HepG2 (cell line): ENCODE measurements at regions not wholly inside any gene's neighbourhood (a gene's known extent, or its start where the extent isn't known, plus 50 kb on each side); places are given as distances from the start of the nearest gene placed in this dataset.

ENCODE experiments used
- ATAC-seq: fragments of 200-7000 bp; cut with Tn5 transposase; 3 replicates; pipeline ENCODE4 v1.9.1; 2020; ENCODE audit warnings: mild to moderate bottlenecking, moderate library complexity
- BruUV-seq: library from RNA; stranded (reverse); fragments of 400-500 nt; replicated peaks from 2 replicates; lab custom pipeline; 2021; lab: Mats Ljungman, UMichigan
- CTCF ChIA-PET: fragments of 300-600 bp; formaldehyde crosslinking; extraction: SDS; loops from one replicate; lab custom pipeline; 2021; ENCODE audit warnings: low total read pairs, inconsistent platforms, low intra/inter-chr PET ratio; lab: Yijun Ruan, JAX
- POLR2A ChIA-PET: fragments of 350-600 bp; sonication (Branson Sonifier 250); formaldehyde crosslinking; loops from one replicate; lab custom pipeline; 2020; ENCODE audit warnings: antibody characterized with exemption, inconsistent platforms; lab: Yijun Ruan, JAX
- DNase-seq: peaks from one replicate; pipeline ENCODE4 v3.0.0-alpha.2; 2015; ENCODE audit warnings: low spot score
- FAIRE-seq: peaks from 3 replicates; lab custom pipeline; 2011; peaks lifted over from hg19 to GRCh38; lab: Jason Lieb, UNC
- H2AFZ ChIP-seq: one replicate; pipeline ENCODE4 v1.6.1; 2011; ENCODE audit warnings: low read length, inconsistent platforms
- H3K27ac ChIP-seq: fragments of 300-600 bp; 3 replicates; pipeline ENCODE4 v1.8.0; 2011; ENCODE audit warnings: mixed run types, mild to moderate bottlenecking, mixed read lengths, low read length, inconsistent platforms; ENCODE audit not compliant: insufficient read depth; ENCODE audit errors: extremely low read length
- H3K27me3 ChIP-seq, 2 experiments: fragments of 200-600 bp in 1 of 2; 2 replicates in 1 of 2; 3 replicates in 1 of 2; pipeline versions ENCODE4 v1.6.0 to v1.8.0; 2011; ENCODE audit warnings: low read length in 2 of 2, mild to moderate bottlenecking in 2 of 2, moderate library complexity in 2 of 2, inconsistent platforms in 1 of 2; ENCODE audit not compliant: insufficient read depth in 2 of 2, control insufficient read depth in 1 of 2
- H3K36me3 ChIP-seq, 2 experiments: fragments of 200-600 bp in 1 of 2; replicated peaks in 1 of 2; 2 replicates in 1 of 2; 3 replicates in 1 of 2; pipeline versions ENCODE4 v1.5.1 to v1.8.0; 2011; ENCODE audit warnings: low read length in 2 of 2, inconsistent platforms in 1 of 2; ENCODE audit not compliant: insufficient read depth in 2 of 2, control insufficient read depth in 1 of 2
- H3K4me1 ChIP-seq: 2 replicates; pipeline ENCODE4 v1.5.1; 2012; ENCODE audit warnings: low read length, inconsistent platforms; ENCODE audit not compliant: insufficient read depth
- H3K4me2 ChIP-seq: 2 replicates; pipeline ENCODE4 v1.6.0; 2011; ENCODE audit warnings: low read depth, low read length, inconsistent platforms
- H3K4me3 ChIP-seq, 3 experiments: fragments of 200-600 bp in 1 of 3; sonication (generic), shearing (Covaris generic) in 1 of 3; replicated peaks in 1 of 3; 2 replicates each; pipeline ENCODE4 v1.5.1; 2011 to 2016; ENCODE audit warnings: low read length in 3 of 3, inconsistent platforms in 2 of 3, low read depth in 2 of 3, mild to moderate bottlenecking in 2 of 3, control low read depth in 1 of 3, mixed read lengths in 1 of 3; ENCODE audit not compliant: insufficient read depth in 1 of 3
- H3K79me2 ChIP-seq: one replicate; pipeline ENCODE4 v1.6.1; 2011; ENCODE audit warnings: low read length, inconsistent platforms; ENCODE audit not compliant: insufficient read depth
- H3K9ac ChIP-seq: 2 replicates; pipeline ENCODE4 v1.6.0; 2011; ENCODE audit warnings: mild to moderate bottlenecking, low read depth, low read length, inconsistent platforms; ENCODE audit not compliant: insufficient read depth
- H3K9me3 ChIP-seq: 2 replicates; pipeline ENCODE4 v1.5.1; 2012; ENCODE audit warnings: mild to moderate bottlenecking, low read length
- H4K20me1 ChIP-seq: 2 replicates; pipeline ENCODE4 v1.6.0; 2011; ENCODE audit warnings: inconsistent platforms, mild to moderate bottlenecking, low read length, moderate library complexity; ENCODE audit not compliant: insufficient read depth
- ARNT2 ChIP-seq: sonication (generic); formaldehyde crosslinking; IDR thresholded peaks from 2 replicates; pipeline ENCODE4 v1.8.0; 2022; ENCODE audit warnings: mild to moderate bottlenecking, low read depth, missing genetic modification reagents, moderate library complexity
- ELF3 ChIP-seq: IDR thresholded peaks from 2 replicates; pipeline ENCODE4 v1.6.1; 2016; ENCODE audit warnings: missing genetic modification reagents, missing compliant biosample characterization
- HHEX ChIP-seq: IDR thresholded peaks from 2 replicates; pipeline ENCODE4 v1.6.1; 2016; ENCODE audit warnings: control low read depth
- JUND ChIP-seq: sonication (generic); formaldehyde crosslinking; IDR thresholded peaks from 2 replicates; pipeline ENCODE4 v1.8.0; 2022; ENCODE audit warnings: mild to moderate bottlenecking, missing genetic modification reagents
- MED13 ChIP-seq: sonication (generic); formaldehyde crosslinking; IDR thresholded peaks from 2 replicates; pipeline ENCODE4 v1.5.0; 2020; ENCODE audit warnings: missing genetic modification reagents
- NFATC3 ChIP-seq: sonication (generic); formaldehyde crosslinking; IDR thresholded peaks from 2 replicates; pipeline ENCODE4 v1.5.1; 2020; ENCODE audit warnings: mild to moderate bottlenecking, missing genetic modification reagents
- SMAD3 ChIP-seq: sonication (generic); formaldehyde crosslinking; IDR thresholded peaks from 2 replicates; pipeline ENCODE4 v1.4.0; 2020; ENCODE audit warnings: missing genetic modification reagents
- TOPORS ChIP-seq: sonication (generic); formaldehyde crosslinking; IDR thresholded peaks from 2 replicates; pipeline ENCODE4 v1.8.0; 2023; ENCODE audit warnings: mild to moderate bottlenecking, missing genetic modification reagents
- XBP1 ChIP-seq: sonication (generic); formaldehyde crosslinking; IDR thresholded peaks from 2 replicates; pipeline ENCODE4 v1.5.0; 2020; ENCODE audit warnings: missing genetic modification reagents
- ZBTB2 ChIP-seq: sonication (generic); formaldehyde crosslinking; IDR thresholded peaks from 2 replicates; pipeline ENCODE4 v1.8.0; 2022; ENCODE audit warnings: low read depth, missing genetic modification reagents
- ZNF598 ChIP-seq: sonication (generic); formaldehyde crosslinking; IDR thresholded peaks from 2 replicates; pipeline ENCODE4 v1.5.1; 2020; ENCODE audit warnings: mild to moderate bottlenecking, missing genetic modification reagents, borderline replicate concordance
- ZNF672 ChIP-seq: sonication (generic); formaldehyde crosslinking; IDR thresholded peaks from 2 replicates; pipeline ENCODE4 v1.8.1; 2022; ENCODE audit warnings: missing genetic modification reagents
- ZZZ3 ChIP-seq: sonication (generic); formaldehyde crosslinking; IDR thresholded peaks from 2 replicates; pipeline ENCODE4 v1.4.0; 2020; ENCODE audit warnings: missing genetic modification reagents, mild to moderate bottlenecking, borderline replicate concordance
- WGBS: methylation state at CpG from one replicate; pipeline ENCODE4 v1.1.6; 2017; ENCODE audit warnings: low lambda C conversion rate; 5-methylcytosine and 5-hydroxymethylcytosine counted together
- in situ Hi-C: cut with HindIII; loops from 2 replicates; pipeline ENCODE4 v1.10.0; 2017; ENCODE audit warnings: low pct_unique_long_range_greater_than_20kb; ENCODE audit not compliant: extremely low pct_ligation_motif_present
- intact Hi-C: fragments of 100-400 bp; cut with micrococcal nuclease; formaldehyde crosslinking; loops from one replicate; pipeline ENCODE4 v1.10.0; 2022; ENCODE audit not compliant: unreplicated experiment
- TF ChIP-seq, protein P1 (sequence below): sonication (generic); formaldehyde crosslinking; IDR thresholded peaks from 2 replicates; pipeline ENCODE4 v1.9.0; 2022; ENCODE audit warnings: low read depth, missing genetic modification reagents

DNA sequence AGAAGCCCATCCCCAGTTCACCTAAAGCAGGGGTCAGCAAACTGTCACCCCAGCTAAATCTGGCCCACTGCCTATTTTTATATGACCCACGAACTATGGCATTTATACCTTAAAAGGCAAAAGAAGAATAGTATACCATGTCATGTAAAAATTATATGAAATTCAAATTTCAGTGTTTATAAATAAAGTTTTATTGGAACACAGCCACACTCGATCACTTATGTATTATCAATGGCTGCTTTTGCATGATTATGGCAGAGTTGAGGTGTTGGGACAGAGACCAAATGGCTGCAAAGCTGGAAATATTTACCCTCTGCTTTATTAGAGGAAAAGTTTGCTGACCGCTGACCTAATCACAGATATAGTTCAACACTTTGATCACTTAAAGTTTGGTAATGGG lies 59.2 kb upstream of the GATB start:
- 22% methylated on average over 3 of the region's 3 CpGs for WGBS
- Histone ChIP-seq H4K20me1 (no peaks in the 10 kb centered on the region), H2AFZ (no peak overlapping the region), H3K4me1 (peaks cover 8% of the 10 kb centered on the region; the same call in 1 of the 2 replicates), H3K4me3 (no peak overlapping the region), H3K27me3 (no peaks in the 10 kb centered on the region; a peak in 1 of 5 replicates), H3K27ac (no peak overlapping the region), H3K9ac (no peak overlapping the region)
- POLR2A ChIA-PET, result no interaction called here
- no peak for ATAC-seq
- TF ChIP-seq ZNF598 (CRISPR knock-in tag) (no peak), ARNT2 (CRISPR knock-in tag) (no peak), ZBTB2 (CRISPR knock-in tag) (no peak), ZNF672 (no peak), HHEX (CRISPR knock-in tag) (no peak), TOPORS (no peak), NFATC3 (no peak), XBP1 (no peak), ZZZ3 (CRISPR knock-in tag) (no peak), SMAD3 (CRISPR knock-in tag) (no peak), MED13 (CRISPR knock-in tag) (no peak), JUND (CRISPR knock-in tag) (no peak), ELF3 (no peak)
- TF ChIP-seq, protein P1, sequence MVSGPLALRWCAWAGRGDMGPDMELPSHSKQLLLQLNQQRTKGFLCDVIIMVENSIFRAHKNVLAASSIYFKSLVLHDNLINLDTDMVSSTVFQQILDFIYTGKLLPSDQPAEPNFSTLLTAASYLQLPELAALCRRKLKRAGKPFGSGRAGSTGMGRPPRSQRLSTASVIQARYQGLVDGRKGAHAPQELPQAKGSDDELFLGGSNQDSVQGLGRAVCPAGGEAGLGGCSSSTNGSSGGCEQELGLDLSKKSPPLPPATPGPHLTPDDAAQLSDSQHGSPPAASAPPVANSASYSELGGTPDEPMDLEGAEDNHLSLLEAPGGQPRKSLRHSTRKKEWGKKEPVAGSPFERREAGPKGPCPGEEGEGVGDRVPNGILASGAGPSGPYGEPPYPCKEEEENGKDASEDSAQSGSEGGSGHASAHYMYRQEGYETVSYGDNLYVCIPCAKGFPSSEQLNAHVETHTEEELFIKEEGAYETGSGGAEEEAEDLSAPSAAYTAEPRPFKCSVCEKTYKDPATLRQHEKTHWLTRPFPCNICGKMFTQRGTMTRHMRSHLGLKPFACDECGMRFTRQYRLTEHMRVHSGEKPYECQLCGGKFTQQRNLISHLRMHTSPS (CRISPR knock-in tag), result no peak
- TF ChIP-seq, all 625 proteins: peak for 0
- FAIRE-seq, result no peak
- in situ Hi-C loops (no loop called here), intact Hi-C loops (no loop called here)
- Histone ChIP-seq H3K9me3 (no peaks in the 10 kb centered on the region), H3K36me3 (no peaks in the 10 kb centered on the region), H3K4me2 (no peak overlapping the region), H3K79me2 (no peaks in the 10 kb centered on the region)
- BruUV-seq, result no TSS peak
- no peak for DNase-seq
- CTCF ChIA-PET, result no interaction called here
